ENCODE measurements at regions not wholly inside any gene's neighbourhood (a gene's known extent, or its start where the extent isn't known, plus 50 kb on each side); places are given as distances from the start of the nearest gene placed in this dataset.
"Not testable (repeated sequence)": the region's sequence is repeated elsewhere in the genome, so short reads cannot be mapped to it uniquely, and the experiment has no call there.

DNA sequence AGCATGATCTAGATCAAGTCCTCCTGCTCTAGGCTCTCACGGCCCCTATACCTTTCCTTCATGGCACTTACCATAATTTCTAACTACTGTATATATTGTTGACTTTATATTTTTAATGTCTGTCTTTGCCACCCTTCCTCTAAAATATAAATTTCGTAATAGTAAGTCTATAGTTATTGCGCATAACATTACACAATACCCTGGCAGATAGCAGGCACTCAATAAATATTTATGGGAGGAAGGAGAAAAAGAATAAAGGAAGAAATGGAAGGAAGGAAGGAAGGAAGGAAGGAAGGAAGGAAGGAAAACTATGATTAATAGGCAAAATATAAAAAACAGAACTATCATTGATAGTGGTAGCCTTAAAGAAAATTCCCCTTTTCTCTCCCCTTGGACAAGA, 190.3 kb upstream of the LMCD1 start:
- DNase-seq (ENCODE audit: low spot score): no peak

- DNase-seq (ENCODE audit: low spot score): no peak
These were observed 188.9 kb upstream of the LMCD1 start for GRCh38 chr3:8312685-8313084.

DNA sequence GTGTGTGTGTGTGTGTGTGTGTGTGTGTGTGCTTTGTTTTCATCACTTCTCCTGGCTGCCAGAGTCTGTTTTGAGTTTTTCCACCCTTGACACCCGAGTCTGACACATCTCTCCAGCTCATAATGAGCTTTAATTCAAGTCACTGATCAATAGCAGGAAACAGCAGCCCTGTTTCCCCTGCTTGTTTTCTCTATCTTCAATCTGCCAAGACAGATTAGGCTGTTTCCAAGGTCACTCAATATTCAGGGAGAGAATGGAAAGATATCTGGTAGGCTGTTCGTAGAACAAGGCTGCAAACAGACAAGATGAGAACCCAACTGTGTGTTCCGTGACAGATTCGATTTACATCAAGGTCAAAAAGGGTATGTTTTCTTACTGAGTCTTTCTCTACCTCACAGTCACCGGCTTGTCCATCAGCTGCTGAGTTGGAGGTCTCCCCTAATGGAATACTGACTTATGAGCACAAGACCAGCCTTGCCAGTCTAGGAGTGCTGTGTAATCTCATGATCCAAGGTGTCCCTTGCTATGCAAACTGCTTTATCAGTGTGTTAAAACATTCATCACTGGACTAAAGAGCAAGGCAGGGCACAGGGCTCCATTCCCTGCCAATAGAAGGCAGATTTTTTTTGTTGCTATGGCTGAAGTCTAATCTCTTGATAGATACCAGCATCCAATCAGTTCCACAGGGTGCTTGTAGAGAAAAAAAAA, 187.9 kb upstream of the LMCD1 start:
- no peak for DNase-seq (ENCODE audit: low spot score)

GRCh38 chr3:8315526-8315925, 186.1 kb upstream of the LMCD1 start:
- not testable (repeated sequence) for DNase-seq (ENCODE audit: low spot score)

- DNase-seq (ENCODE audit: low spot score): no peak
These were observed 183.7 kb upstream of the LMCD1 start for GRCh38 chr3:8317661-8318649.

- DNase-seq (ENCODE audit: low spot score): peak; percentile 51
These were observed 181.5 kb upstream of the LMCD1 start for GRCh38 chr3:8319935-8320634.

GRCh38 chr3:8320711-8321458, 180.7 kb upstream of the LMCD1 start:
- no peak for DNase-seq (ENCODE audit: low spot score)

- peak; percentile 26 for DNase-seq (ENCODE audit: low spot score)
These were observed 176.9 kb upstream of the LMCD1 start for GRCh38 chr3:8324747-8325146.

- no peak for DNase-seq (ENCODE audit: low spot score)
These were observed 176.3 kb upstream of the LMCD1 start for GRCh38 chr3:8325306-8325705.

GRCh38 chr3:8325833-8326232, 175.8 kb upstream of the LMCD1 start:
- DNase-seq (ENCODE audit: low spot score): not testable (repeated sequence)

DNA sequence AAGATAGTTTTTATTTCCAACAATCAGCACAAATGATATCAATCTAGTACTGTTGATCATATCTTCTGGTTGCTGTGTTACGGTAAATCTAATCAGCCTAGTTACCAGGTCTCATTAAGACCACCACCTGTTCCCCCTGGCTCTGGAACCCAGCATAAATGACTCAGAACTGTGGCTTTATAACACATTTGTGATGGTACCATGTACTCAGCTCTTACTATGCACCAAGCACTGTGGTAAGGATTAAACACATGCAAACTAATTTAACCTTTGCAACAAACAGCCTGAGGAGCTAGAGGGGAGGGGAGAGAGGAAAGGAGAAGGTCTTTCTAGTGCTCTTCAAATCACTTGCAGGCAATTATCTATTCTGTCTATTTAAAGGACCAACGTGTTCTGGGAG, 173.9 kb upstream of the LMCD1 start:
- no peak for DNase-seq (ENCODE audit: low spot score)

DNA sequence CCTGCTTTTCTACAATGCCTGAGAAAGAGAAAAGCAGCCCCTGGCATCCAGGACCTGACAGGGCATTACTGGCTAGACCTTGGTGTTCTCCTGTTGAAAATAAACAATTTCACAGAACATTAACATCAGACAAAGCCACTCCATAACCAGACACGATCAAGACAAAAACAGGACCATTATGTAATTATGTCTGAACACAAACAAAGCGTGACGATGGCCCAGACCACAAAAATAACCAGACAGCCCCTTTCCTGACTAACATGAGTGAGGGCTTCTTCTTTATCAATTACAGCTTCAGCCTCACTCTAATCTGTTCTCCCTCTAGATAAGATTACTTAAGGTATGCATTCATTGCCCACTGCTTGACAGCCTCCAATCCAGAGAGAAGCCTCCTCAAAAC, 172.7 kb upstream of the LMCD1 start:
- no peak for DNase-seq (ENCODE audit: low spot score)

GRCh38 chr3:8329598-8329997, 172.0 kb upstream of the LMCD1 start:
- no peak for DNase-seq (ENCODE audit: low spot score)

DNA sequence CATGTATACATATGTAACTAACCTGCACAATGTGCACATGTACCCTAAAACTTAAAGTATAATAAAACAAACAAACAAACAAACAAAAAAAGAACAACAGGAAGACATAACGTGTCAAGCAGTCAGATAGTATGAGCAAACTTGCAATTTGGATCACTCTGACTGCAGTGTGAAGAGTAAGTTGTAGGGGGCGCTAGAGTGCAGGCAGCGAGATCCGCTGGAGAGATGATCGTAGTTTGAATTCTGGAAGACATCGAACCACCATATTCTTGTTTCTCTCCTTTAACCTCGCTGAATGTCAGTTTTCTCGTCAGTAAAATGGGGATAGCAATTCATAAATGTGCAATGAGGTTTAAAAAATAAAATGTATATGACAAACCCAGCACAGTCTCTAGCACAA, 165.2 kb upstream of the LMCD1 start:
- DNase-seq (ENCODE audit: low spot score): no peak

- DNase-seq (ENCODE audit: low spot score): no peak
These were observed 163.2 kb upstream of the LMCD1 start for GRCh38 chr3:8338424-8338823.

DNA sequence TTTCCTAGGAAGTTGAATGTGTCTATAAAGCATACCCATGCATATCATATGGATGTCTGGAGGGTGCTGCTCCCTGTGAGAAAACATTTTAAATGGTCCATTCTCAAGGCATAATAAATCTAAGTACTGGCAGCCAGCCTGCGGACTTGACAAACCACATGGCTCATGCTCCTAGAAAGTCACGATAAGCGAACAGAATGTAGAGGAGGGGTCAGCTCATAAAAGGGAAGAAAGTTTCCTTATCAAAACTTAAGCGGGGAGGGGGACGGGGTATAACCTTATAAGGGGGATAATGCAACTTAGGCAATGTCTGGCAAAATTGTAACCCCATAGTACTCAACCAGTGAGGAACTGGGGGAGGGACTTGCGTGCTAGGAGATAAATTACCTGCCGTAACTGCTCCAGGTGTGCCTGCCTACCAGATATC, 159.8 kb upstream of the LMCD1 start:
- DNase-seq (ENCODE audit: low spot score): no peak

DNA sequence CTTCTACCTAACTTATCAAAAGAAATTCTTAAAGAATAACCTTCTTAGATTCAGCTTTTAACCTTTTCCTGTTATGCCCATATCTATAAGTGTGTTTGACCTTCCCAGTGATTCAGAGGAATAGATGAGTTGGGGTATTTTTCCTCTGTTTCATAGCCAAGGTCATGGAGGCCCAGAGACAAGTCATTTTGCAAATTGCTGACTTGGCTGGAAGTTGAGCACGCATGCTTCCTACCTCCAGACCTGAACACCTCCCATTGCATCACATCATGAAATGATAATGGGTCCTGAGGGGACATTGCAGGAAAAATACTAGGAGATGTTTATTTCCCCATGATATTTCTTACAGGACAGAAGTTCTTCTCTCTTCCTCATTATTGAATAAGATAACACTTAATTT, 158.6 kb upstream of the LMCD1 start:
- DNase-seq (ENCODE audit: low spot score): no peak

DNA sequence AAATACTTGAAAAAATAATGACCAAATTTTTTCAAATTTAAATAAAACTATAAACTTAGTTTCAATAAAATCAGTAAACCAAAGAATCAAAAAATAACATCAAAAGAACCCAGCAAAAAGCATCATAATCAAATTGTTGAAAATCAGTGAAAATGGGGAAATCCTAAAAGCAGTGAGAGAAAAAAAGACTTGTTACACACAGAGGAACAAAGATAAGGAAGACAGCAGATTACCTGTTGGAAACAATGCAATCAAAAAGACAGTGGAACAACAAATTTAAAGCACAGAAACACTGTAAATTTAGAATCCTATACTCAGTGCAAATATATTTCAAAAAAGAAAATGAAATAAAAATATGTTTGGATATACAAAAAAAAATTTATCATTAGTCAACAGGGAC, 156.2 kb upstream of the LMCD1 start:
- DNase-seq (ENCODE audit: low spot score): no peak

GRCh38 chr3:8348076-8348475, 153.5 kb upstream of the LMCD1 start:
- DNase-seq (ENCODE audit: low spot score): no peak

- no peak for DNase-seq (ENCODE audit: low spot score)
These were observed 149.1 kb upstream of the LMCD1 start for GRCh38 chr3:8352475-8352874.

DNA sequence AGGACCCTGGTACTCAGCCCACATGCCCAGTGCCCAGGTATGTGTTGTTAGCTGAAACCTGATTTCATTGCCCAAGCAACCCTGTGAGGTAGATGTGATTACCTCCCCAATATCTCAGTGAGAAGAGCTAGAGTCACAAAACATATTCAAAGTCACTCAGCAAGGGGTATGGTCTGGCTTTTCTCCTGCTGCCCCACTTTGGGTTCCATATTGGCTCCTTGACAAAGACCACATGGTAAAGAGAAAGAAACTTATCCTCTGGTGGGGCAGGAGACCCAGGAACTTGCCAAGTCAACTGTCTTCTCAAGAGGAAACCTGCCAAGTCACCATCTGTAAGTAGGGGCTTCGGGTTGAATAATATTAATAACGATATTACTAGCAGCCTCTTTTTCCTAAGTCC, 148.3 kb upstream of the LMCD1 start:
- no peak for DNase-seq (ENCODE audit: low spot score)

DNA sequence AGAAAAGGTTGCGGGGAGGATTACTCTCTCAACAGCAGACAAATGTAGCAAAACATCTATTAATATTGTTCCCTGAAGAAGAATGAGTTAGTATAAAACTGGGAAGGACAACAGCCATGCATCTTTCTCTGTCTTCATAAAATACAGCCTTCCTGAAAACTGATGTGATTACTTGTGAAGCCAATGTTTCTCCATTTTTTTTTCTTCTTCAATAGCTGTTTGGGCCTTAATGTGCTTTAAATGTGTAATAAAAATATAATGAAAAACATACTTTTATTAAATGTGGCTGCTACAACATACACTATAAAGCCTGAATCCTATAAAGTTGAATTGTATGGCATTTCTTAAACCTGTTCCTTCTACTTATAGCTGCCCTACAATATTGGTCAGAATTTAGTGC, 146.3 kb upstream of the LMCD1 start:
- DNase-seq (ENCODE audit: low spot score): no peak

Measured in A172 (cell line).